A673 (cell line): ENCODE measurements at regions not wholly inside any gene's neighbourhood (a gene's known extent, or its start where the extent isn't known, plus 50 kb on each side); places are given as distances from the start of the nearest gene placed in this dataset.

Source experiments
- CTCF ChIP-seq: fragments of 300-800, 200-600 bp; sonication (generic); conservative IDR thresholded peaks from 2 replicates; pipeline ENCODE4 v1.5.1; 2017; ENCODE audit warnings: low read depth, mild to moderate bottlenecking, antibody characterized with exemption, low read length, moderate library complexity, mixed read lengths
- EZH2 ChIP-seq: fragments of 200-600 bp; sonication (generic); IDR thresholded peaks from 2 replicates; pipeline ENCODE4 v1.6.1; 2017; ENCODE audit warnings: borderline replicate concordance, low read depth, mild to moderate bottlenecking, mixed read lengths, antibody characterized with exemption, low read length; ENCODE audit not compliant: poor library complexity, severe bottlenecking

GRCh38 chr5:63249960-63250359 is 671.3 kb downstream of the LRRC70 start:
- no peak for TF ChIP-seq CTCF
- no peak for TF ChIP-seq EZH2
